ENCODE measurements at regions not wholly inside any gene's neighbourhood (a gene's known extent, or its start where the extent isn't known, plus 50 kb on each side); places are given as distances from the start of the nearest gene placed in this dataset.

GRCh38 chr5:147169901-147170300 is 64.9 kb upstream of the STK32A start:
- no peak for ATAC-seq
- no peaks in the 10 kb centered on the region; a peak in 2 of 4 replicates for H3K4me1 ChIP-seq (ENCODE audit: control insufficient read depth in 1 of 2, insufficient read depth in 2 of 2, low read length in 2 of 2)
- H3K27me3 ChIP-seq (ENCODE audit: insufficient read depth, low read length) = peaks cover 21% of the 10 kb centered on the region
- no TSS peak for BruUV-seq (replicated peaks)
- H4K20me1 ChIP-seq (ENCODE audit: insufficient read depth) = no peaks in the 10 kb centered on the region
- no peak overlapping the region for H3K27ac ChIP-seq (ENCODE audit: low read depth, low read length)
- no peaks in the 10 kb centered on the region for H3K36me3 ChIP-seq (ENCODE audit: control insufficient read depth in 1 of 2, insufficient read depth in 2 of 2, low read length in 2 of 2)
- CTCF ChIA-PET = no interaction called here
- H3K9me3 ChIP-seq (ENCODE audit: control insufficient read depth in 1 of 2, insufficient read depth in 1 of 2, low read depth in 1 of 2, low read length in 2 of 2) = no peaks in the 10 kb centered on the region
- intact Hi-C loops (cut with micrococcal nuclease) = no loop called here
- RAD21 ChIA-PET (ENCODE audit: low non-redundant PET in 1 of 2, low total read pairs in 2 of 2, uncharacterized antibody in 2 of 2, unreplicated experiment in 2 of 2) = interaction anchor here in 1 of 2 experiments (0.7 kb wide), 1 partner anchor 197 kb away, joined by 3 read pairs; no protein-coding TSS in a partner anchor
- H3K9ac ChIP-seq (ENCODE audit: low read length) = no peak overlapping the region
- H3K79me2 ChIP-seq (ENCODE audit: insufficient read depth, low read length) = no peaks in the 10 kb centered on the region
- no peak overlapping the region for H3K4me3 ChIP-seq (replicated peaks in 1 of 2; ENCODE audit: low read depth in 1 of 2, low read length in 2 of 2)
- H3K9me2 ChIP-seq (ENCODE audit: insufficient read depth) = no peaks in the 10 kb centered on the region
- H2AFZ ChIP-seq (ENCODE audit: low read depth, low read length, poor library complexity, severe bottlenecking) = no peak overlapping the region
- POLR2A ChIA-PET = no interaction called here
- no peak overlapping the region for H3K4me2 ChIP-seq (ENCODE audit: low read length)
- DNase-seq (ENCODE audit: low read depth, low spot score) = no peak
- TF ChIP-seq RAD21 (IDR thresholded peaks at IDR 0.05; ENCODE audit: low read depth) = no peak
- no peak for TF ChIP-seq FOSL1 (IDR thresholded peaks at IDR 0.05; ENCODE audit: low read depth)
- TF ChIP-seq JUND (IDR thresholded peaks at IDR 0.05) = no peak
- TF ChIP-seq YY1 (IDR thresholded peaks at IDR 0.05; ENCODE audit: extremely low read depth, insufficient replicate concordance, low read depth, low read length) = no peak
- TF ChIP-seq EZH2phosphoT487 (IDR thresholded peaks at IDR 0.05; ENCODE audit: borderline replicate concordance) = no peak
- TF ChIP-seq CTCF (IDR thresholded peaks at IDR 0.05 in 2 of 3, conservative IDR thresholded peaks at IDR 0.05 in 1 of 3; ENCODE audit: borderline replicate concordance in 1 of 3, insufficient read depth in 1 of 3, low read depth in 2 of 3, low read length in 2 of 3) = no peak
- no peak for TF ChIP-seq CBX3 (IDR thresholded peaks at IDR 0.05; ENCODE audit: low read depth)
- TF ChIP-seq SP1 (IDR thresholded peaks at IDR 0.05; ENCODE audit: low read depth) = no peak
- TF ChIP-seq CEBPB (IDR thresholded peaks at IDR 0.05; ENCODE audit: low read depth) = no peak
- TF ChIP-seq POLR2AphosphoS5 (IDR thresholded peaks at IDR 0.05; ENCODE audit: low read depth, low read length) = no peak
- TF ChIP-seq ZNF274 (IDR thresholded peaks at IDR 0.05; ENCODE audit: low read depth, low read length) = no peak
- TF ChIP-seq SRF (IDR thresholded peaks at IDR 0.05; ENCODE audit: low read depth) = no peak
- no peak for TF ChIP-seq ATF3 (IDR thresholded peaks at IDR 0.05)
- TF ChIP-seq REST (IDR thresholded peaks at IDR 0.05; ENCODE audit: low read depth) = no peak
- no peak for TF ChIP-seq EZH2 (IDR thresholded peaks at IDR 0.05)
- no peak for TF ChIP-seq TCF7L2 (IDR thresholded peaks at IDR 0.05; ENCODE audit: borderline replicate concordance, extremely low read depth, insufficient read depth, insufficient read length)
- TF ChIP-seq ZFX (IDR thresholded peaks at IDR 0.05) = no peak
- TF ChIP-seq EGR1 (IDR thresholded peaks at IDR 0.05; ENCODE audit: low read depth) = no peak
- TF ChIP-seq SIN3A (IDR thresholded peaks at IDR 0.05; ENCODE audit: low read depth) = no peak
- TF ChIP-seq POLR2A (IDR thresholded peaks at IDR 0.05; ENCODE audit: borderline replicate concordance, extremely low read depth, insufficient read depth, insufficient read length) = no peak
